ENCODE measurements at regions not wholly inside any gene's neighbourhood (a gene's known extent, or its start where the extent isn't known, plus 50 kb on each side); places are given as distances from the start of the nearest gene placed in this dataset.
"Not testable (repeated sequence)": the region's sequence is repeated elsewhere in the genome, so short reads cannot be mapped to it uniquely, and the experiment has no call there.

GRCh38 chr1:47491341-47491753, 53.5 kb downstream of the FOXD2 start:
- no peak for DNase-seq (ENCODE audit: low read depth in 2 of 2)

DNA sequence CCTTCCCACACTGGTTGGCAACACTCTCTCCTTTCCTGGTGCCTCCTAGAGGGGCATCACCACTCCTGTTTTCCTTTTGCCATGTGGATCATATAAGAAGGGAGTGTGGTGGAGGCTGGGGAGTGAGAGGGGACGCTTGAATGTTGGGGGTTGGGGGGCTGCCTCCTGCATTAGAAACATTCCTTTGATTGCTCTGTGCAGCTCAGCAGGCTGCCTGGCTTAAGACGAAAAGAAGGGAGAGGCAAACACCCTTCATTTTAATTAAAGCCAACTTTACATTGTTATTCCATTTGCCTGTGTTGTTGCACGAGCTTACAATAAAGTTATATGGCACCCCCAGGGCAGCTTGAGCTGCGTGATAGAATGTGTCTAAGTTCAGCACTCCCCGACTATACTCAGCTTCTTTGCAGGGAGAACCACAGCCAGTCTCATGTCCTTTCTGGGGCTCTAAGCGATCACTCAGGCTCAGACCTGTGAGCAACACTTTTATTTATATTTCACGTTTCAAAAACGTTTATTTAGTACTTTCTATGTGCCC, 57.4 kb downstream of the FOXD2 start:
- DNase-seq (ENCODE audit: low read depth in 2 of 2): no peak

- no peak for DNase-seq (ENCODE audit: low read depth in 2 of 2)
These were observed 60.7 kb downstream of the FOXD2 start for GRCh38 chr1:47498551-47498950.

GRCh38 chr1:47501069-47501468, 63.2 kb downstream of the FOXD2 start:
- no peak for DNase-seq (ENCODE audit: low read depth in 2 of 2)

DNA sequence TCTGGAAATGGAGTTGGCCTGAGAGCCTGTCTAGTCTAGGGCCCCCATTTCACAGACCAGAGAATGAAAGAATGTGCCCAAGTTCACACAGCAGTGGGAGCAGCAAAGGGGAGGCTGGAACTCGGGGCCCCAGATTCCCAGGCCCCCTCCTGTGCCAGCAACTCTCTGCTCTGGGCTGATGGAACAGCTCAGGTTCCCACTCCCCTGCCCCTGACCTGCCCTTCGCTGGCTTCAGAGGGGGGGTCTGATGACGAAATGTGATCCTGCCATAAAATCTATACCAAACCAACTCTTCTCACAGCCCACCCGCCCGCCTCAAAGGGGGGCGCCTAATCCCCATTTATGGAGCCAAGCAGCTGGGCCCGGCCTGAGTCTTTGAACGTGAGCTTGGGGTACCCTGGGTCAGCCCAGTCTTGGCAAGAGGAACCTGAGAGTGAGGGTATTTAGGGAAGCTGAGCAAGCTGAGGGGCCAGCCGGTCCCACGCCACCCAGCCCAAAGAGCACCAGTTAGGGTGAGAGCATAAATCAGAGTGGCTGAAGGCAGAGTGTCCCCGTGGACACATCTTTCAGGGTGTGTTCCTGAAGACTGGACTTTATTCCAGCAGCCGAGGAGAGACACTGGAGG, 65.0 kb downstream of the FOXD2 start:
- DNase-seq (ENCODE audit: low read depth in 2 of 2): no peak

DNA sequence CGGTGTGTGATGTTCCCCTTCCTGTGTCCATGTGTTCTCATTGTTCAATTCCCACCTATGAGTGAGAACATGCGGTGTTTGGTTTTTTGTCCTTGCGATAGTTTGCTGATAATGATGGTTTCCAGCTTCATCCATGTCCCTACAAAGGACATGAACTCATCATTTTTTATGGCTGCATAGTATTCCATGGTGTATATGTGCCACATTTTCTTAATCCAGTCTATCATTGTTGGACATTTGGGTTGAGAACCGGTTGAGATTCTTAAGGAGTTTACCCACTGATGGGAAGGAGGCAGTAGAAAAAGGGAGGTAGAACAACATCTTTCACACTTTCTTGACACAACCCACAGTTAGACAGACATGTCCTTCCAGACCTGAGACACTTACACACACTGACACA, 67.0 kb downstream of the FOXD2 start:
- not testable (repeated sequence) for DNase-seq (ENCODE audit: low read depth in 2 of 2)

GRCh38 chr1:47505267-47505666, 67.4 kb downstream of the FOXD2 start:
- DNase-seq (ENCODE audit: low read depth in 2 of 2): no peak

GRCh38 chr1:47506053-47506452, 68.2 kb downstream of the FOXD2 start:
- DNase-seq (ENCODE audit: low read depth in 2 of 2): no peak

- DNase-seq (ENCODE audit: low read depth in 2 of 2): no peak
These were observed 69.3 kb downstream of the FOXD2 start for GRCh38 chr1:47507144-47507543.

GRCh38 chr1:47507881-47508701, 70.2 kb downstream of the FOXD2 start:
- DNase-seq (ENCODE audit: low read depth in 2 of 2): peak in 1 of 2 experiments; percentile 35

DNA sequence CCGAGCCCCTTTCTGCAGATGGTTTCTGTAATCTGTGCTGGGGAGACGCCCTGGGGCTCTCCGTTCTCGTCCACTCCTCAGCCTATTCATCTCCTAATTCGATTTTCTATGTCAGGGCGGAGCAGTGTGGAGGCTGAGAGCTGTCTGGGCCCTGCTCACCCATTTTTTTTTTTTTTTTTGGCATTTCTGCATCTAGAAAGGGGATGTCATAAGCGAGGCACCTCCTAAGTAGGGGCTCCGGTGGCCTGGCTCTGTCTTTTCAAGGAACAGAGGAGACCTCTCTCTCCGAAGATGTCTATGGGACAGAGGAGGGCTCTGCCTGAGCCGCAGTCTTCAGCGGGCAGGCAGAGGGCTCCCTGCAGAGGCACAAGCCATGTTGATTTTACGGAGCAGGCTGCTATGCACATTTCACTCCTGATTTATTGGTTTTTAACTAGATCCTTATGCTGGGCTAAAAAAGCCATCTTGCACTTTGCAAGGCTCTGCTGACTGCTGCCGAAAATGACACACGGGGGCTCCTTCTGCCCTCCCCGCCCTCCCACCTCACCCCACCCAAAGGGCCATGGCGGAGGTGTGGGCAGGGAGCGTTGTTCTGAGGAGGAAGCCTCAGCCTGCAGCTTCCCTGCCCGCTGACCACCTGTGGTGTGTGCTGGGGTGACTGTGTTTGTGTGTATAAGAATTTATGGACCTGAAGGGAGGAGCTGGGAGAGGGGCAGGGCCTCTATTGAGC, 71.0 kb downstream of the FOXD2 start:
- no peak for DNase-seq (ENCODE audit: low read depth in 2 of 2)

DNA sequence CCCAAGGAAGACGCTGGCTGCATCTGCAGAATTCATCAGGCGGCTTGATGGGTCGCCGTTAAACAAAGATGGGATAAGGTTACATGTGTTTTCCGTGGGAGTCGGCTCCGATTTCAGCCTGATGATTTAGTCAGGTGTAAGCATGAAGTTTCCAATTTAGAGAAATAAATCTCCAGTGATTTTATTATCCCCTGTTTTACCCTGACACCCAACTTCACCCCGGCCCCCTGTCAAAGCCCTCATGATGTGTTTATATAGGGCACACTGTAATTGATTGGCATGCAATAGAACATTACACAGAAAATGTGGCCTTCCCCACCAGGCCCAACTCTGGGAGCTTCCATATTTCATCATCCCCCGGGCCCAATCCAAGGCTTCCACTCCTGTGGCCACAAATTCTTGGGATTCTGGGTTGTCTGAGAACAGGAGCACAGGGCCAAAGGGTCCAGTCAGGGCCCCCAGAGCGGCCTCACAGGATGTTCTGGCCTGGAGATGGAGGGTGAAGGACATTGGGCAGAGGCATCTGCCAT, 72.5 kb downstream of the FOXD2 start:
- DNase-seq (ENCODE audit: low read depth in 2 of 2): no peak

GRCh38 chr1:47511825-47512224, 74.0 kb downstream of the FOXD2 start:
- DNase-seq (ENCODE audit: low read depth in 2 of 2): no peak

DNA sequence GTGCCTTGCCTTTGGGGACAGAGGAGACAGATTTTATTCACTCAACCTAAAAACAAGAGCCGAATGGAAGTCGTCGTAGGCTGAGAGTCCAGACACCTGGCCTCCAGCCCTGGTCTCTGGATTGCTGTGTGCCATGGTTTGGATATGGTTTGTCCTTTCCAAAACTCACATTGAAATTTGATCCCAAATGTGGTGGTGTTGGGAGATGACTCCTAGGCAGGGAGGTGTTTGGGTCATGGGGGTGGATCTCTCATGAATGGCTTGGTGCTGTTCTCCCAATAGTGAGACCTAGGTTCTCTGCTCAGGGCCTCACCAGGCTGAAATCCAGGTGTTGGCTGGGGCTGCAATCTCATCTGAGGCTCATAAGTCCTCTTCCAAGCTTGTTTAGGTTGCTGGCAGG, 75.5 kb downstream of the FOXD2 start:
- no peak for DNase-seq (ENCODE audit: low read depth in 2 of 2)

DNA sequence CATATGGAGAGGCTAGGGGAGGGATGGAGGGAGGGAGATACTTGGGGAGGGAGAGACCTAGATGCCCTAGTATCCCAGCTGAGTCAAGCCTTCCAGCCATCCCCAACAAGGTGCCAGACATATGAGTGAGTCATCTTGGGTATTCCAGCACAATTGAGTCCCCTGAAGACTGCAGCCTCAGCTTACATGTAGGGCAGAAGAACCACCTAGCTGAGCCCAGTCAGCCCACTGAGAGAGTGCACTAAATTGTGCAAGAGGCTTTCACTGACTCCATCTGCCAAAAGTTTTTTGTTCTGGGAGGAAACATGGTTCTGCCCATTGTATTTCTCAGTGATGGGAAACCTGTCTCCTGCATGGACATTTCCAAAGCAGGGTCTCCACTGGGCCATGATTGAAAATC, 76.4 kb downstream of the FOXD2 start:
- DNase-seq (ENCODE audit: low read depth in 2 of 2): no peak

DNA sequence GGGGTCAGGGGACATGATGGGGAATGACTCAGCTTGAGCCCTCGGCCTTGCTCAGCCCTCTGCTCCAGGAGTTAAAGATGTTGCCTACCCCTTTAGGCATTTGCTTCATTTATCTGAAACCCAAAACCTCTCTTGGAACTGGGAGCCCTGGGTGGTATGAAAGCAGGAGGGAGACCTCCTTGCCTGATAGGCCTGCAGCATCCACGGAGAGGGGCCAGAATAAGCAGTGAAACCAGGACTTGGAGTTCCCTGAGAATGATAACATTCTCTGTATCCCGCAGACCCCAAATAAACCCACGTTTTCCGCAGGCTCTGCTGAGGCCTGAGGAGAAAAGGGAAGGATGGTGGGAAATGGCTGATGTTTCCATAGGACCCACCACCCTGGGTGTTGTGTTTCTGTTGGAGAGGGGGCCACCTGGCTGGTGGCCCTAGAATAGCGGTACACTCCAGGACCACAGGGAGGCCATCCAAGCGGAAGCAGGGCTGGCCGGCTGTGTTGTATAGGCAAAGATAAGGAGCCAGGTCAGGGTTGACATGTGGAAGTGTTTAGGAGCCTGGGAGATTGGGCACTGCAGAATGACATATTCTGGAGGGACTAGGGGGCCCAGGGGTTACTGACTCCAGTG, 77.4 kb downstream of the FOXD2 start:
- DNase-seq (ENCODE audit: low read depth in 2 of 2): no peak

GRCh38 chr1:47517946-47518345, 80.1 kb downstream of the FOXD2 start:
- DNase-seq (ENCODE audit: low read depth in 2 of 2): no peak

- DNase-seq (ENCODE audit: low read depth in 2 of 2): no peak
These were observed 81.6 kb downstream of the FOXD2 start for GRCh38 chr1:47519491-47519890.

DNA sequence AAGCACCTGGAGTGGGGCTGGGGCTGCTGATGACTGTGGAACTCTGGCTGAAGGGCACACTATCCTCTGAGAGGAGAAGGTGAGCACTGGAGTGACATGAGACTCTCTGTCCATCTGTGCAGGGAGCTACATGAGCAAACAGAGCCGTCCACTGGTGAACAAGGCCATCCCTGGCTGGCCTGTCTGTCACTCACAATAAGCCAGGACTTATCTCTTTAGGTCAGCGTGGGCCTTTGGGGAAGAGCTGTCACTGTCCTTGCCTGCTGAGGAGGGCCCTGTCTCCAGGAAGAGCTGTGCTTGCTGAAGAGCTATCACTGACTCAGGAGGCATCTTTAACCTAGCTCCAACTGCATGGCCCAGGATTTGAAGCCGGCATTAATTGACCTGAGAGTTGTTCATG, 82.1 kb downstream of the FOXD2 start:
- no peak for DNase-seq (ENCODE audit: low read depth in 2 of 2)

GRCh38 chr1:47521034-47521881, 83.4 kb downstream of the FOXD2 start:
- no peak for DNase-seq (ENCODE audit: low read depth in 2 of 2)
